ENCODE measurements at regions not wholly inside any gene's neighbourhood (a gene's known extent, or its start where the extent isn't known, plus 50 kb on each side); places are given as distances from the start of the nearest gene placed in this dataset.

- Histone ChIP-seq H4K20me1 (replicated peaks; ENCODE audit: insufficient read depth) (no peaks in the 10 kb centered on the region), H3K4me3 (no peak overlapping the region), H3K27ac (ENCODE audit: low read depth) (no peak overlapping the region), H3K36me3 (ENCODE audit: insufficient read depth) (no peaks in the 10 kb centered on the region), H3K4me2 (no peak overlapping the region), H2AFZ (no peak overlapping the region), H3K79me2 (replicated peaks; ENCODE audit: insufficient read depth) (no peaks in the 10 kb centered on the region), H3K4me1 (ENCODE audit: insufficient read depth) (no peaks in the 10 kb centered on the region), H3K27me3 (ENCODE audit: insufficient read depth) (no peaks in the 10 kb centered on the region), H3F3A (replicated peaks; ENCODE audit: low read depth) (no peaks in the 10 kb centered on the region), H3K9me2 (ENCODE audit: insufficient read depth) (0 out of 2 replicates have a peak, but pooled peaks cover 3% of the 10 kb centered on the region)
- no peaks in the 10 kb centered on the region for H3K9me3 Mint-ChIP-seq
- H3K4me3 Mint-ChIP-seq = no peak overlapping the region
- TF ChIP-seq ETS1 (IDR thresholded peaks at IDR 0.05) (no peak), EZH2 (IDR thresholded peaks at IDR 0.05; ENCODE audit: low read depth, unreplicated experiment) (no peak)
- no peaks in the 10 kb centered on the region for H3K36me3 Mint-ChIP-seq (ENCODE audit: low read depth)
- H3K27me3 Mint-ChIP-seq (ENCODE audit: insufficient read depth, low read depth, poor library complexity) = no peaks in the 10 kb centered on the region
- no peak for DNase-seq (ENCODE audit: low spot score)
- H3K4me1 Mint-ChIP-seq = no peaks in the 10 kb centered on the region
- no peak overlapping the region for H3K27ac Mint-ChIP-seq
- ATAC-seq = no peak
Measured at GRCh38 chr16:60727851-60728250, 1308.4 kb downstream of the CDH8 start.

- H3K27me3 Mint-ChIP-seq (ENCODE audit: insufficient read depth, low read depth, poor library complexity) = no peaks in the 10 kb centered on the region
- TF ChIP-seq CREB1 (CRISPR knock-in tag; IDR thresholded peaks at IDR 0.05; ENCODE audit: low read depth) = no peak
- no peak for TF ChIP-seq ZNF462 (CRISPR knock-in tag; IDR thresholded peaks at IDR 0.05)
- TF ChIP-seq ETS1 (IDR thresholded peaks at IDR 0.05) = no peak
Measured at GRCh38 chr16:60720060-60720459, 1316.2 kb downstream of the CDH8 start.

More at GRCh38 chr16:60720060-60720459, 1316.2 kb downstream of the CDH8 start:
- Histone ChIP-seq H3K36me3 (ENCODE audit: insufficient read depth) (no peaks in the 10 kb centered on the region), H3K79me2 (replicated peaks; ENCODE audit: insufficient read depth) (no peaks in the 10 kb centered on the region), H3K27me3 (ENCODE audit: insufficient read depth) (no peaks in the 10 kb centered on the region), H4K20me1 (replicated peaks; ENCODE audit: insufficient read depth) (no peaks in the 10 kb centered on the region), H3F3A (replicated peaks; ENCODE audit: low read depth) (no peaks in the 10 kb centered on the region), H2AFZ (no peak overlapping the region), H3K9me2 (ENCODE audit: insufficient read depth) (no peaks in the 10 kb centered on the region), H3K4me3 (no peak overlapping the region), H3K27ac (ENCODE audit: low read depth) (no peak overlapping the region), H3K4me2 (no peak overlapping the region), H3K4me1 (ENCODE audit: insufficient read depth) (no peaks in the 10 kb centered on the region)
- ATAC-seq (no peak), DNase-seq (ENCODE audit: low spot score) (no peak)
- no peaks in the 10 kb centered on the region for H3K4me1 Mint-ChIP-seq
- peaks cover 13% of the 10 kb centered on the region; the same call in 2 of the 3 replicates for H3K9me3 Mint-ChIP-seq
- no peak overlapping the region for H3K27ac Mint-ChIP-seq
- peaks cover 12% of the 10 kb centered on the region for H3K36me3 Mint-ChIP-seq (ENCODE audit: low read depth)
- no peak overlapping the region for H3K4me3 Mint-ChIP-seq
